ENCODE measurements at regions not wholly inside any gene's neighbourhood (a gene's known extent, or its start where the extent isn't known, plus 50 kb on each side); places are given as distances from the start of the nearest gene placed in this dataset.

GRCh38 chr10:2963889-2964631, 103.3 kb upstream of the PFKP start:
- no peak for DNase-seq
- H3K4me1 ChIP-seq (ENCODE audit: insufficient read depth, low read length), result no peaks in the 10 kb centered on the region
- H3K4me3 ChIP-seq (ENCODE audit: low read length in 2 of 2), result no peak overlapping the region
- Mint-ChIP-seq H3K27ac (no peak overlapping the region), H3K36me3 (no peaks in the 10 kb centered on the region), H3K4me1 (no peaks in the 10 kb centered on the region), H3K9me3 (peaks cover 0 to 8% (median 2%) of the 10 kb centered on the region in 8 donors), H3K27me3 (peaks cover 15 to 16% of the 10 kb centered on the region in 2 donors), H3K4me3 (no peak overlapping the region)
- POLR2A ChIA-PET (ENCODE audit: partially characterized antibody), result no interaction called here
- H3K36me3 ChIP-seq (ENCODE audit: insufficient read depth, low read length), result no peaks in the 10 kb centered on the region
- no peak overlapping the region for H3K27ac ChIP-seq (ENCODE audit: low read depth, low read length)
- H3K27me3 ChIP-seq (ENCODE audit: insufficient read depth, low read length), result no peaks in the 10 kb centered on the region
- CTCF ChIA-PET (ENCODE audit: partially characterized antibody), result no interaction called here
- intact Hi-C loops (cut with micrococcal nuclease), result no loop called here
- no peaks in the 10 kb centered on the region for H3K9me3 ChIP-seq (ENCODE audit: control insufficient read depth in 1 of 2, low read length in 2 of 2)

- CTCF ChIA-PET (ENCODE audit: partially characterized antibody), result no interaction called here
- H3K27me3 Mint-ChIP-seq, result peaks cover 13 to 14% of the 10 kb centered on the region in 2 donors
- intact Hi-C loops (cut with micrococcal nuclease), result no loop called here
Observed at GRCh38 chr10:2962194-2962593, 105.2 kb upstream of the PFKP start.

GRCh38 chr10:2958659-2959058, 108.7 kb upstream of the PFKP start:
- no peak overlapping the region for H3K27ac ChIP-seq (ENCODE audit: low read depth, low read length)
- H3K9me3 Mint-ChIP-seq, result peaks cover 0 to 5% (median 2%) of the 10 kb centered on the region in 8 donors
- no peak overlapping the region for H3K4me3 Mint-ChIP-seq
- no peaks in the 10 kb centered on the region for H3K4me1 ChIP-seq (ENCODE audit: insufficient read depth, low read length)
- no peaks in the 10 kb centered on the region for H3K27me3 ChIP-seq (ENCODE audit: insufficient read depth, low read length)
- no peak overlapping the region for H3K4me3 ChIP-seq (ENCODE audit: low read length in 2 of 2)
- H3K36me3 Mint-ChIP-seq, result no peaks in the 10 kb centered on the region
- no peak for DNase-seq
- H3K4me1 Mint-ChIP-seq, result no peaks in the 10 kb centered on the region
- H3K36me3 ChIP-seq (ENCODE audit: insufficient read depth, low read length), result no peaks in the 10 kb centered on the region
- peaks cover 5 to 12% of the 10 kb centered on the region in 2 donors for H3K27me3 Mint-ChIP-seq
- H3K9me3 ChIP-seq (ENCODE audit: control insufficient read depth in 1 of 2, low read length in 2 of 2), result no peaks in the 10 kb centered on the region
- intact Hi-C loops (cut with micrococcal nuclease), result no loop called here
- ChIA-PET POLR2A (ENCODE audit: partially characterized antibody) (no interaction called here), CTCF (ENCODE audit: partially characterized antibody) (no interaction called here)
- no peak overlapping the region for H3K27ac Mint-ChIP-seq

More at GRCh38 chr10:2962194-2962593, 105.2 kb upstream of the PFKP start:
- Histone ChIP-seq H3K4me3 (ENCODE audit: low read length in 2 of 2) (no peak overlapping the region), H3K4me1 (ENCODE audit: insufficient read depth, low read length) (no peaks in the 10 kb centered on the region), H3K9me3 (ENCODE audit: control insufficient read depth in 1 of 2, low read length in 2 of 2) (no peaks in the 10 kb centered on the region), H3K27me3 (ENCODE audit: insufficient read depth, low read length) (no peaks in the 10 kb centered on the region), H3K27ac (ENCODE audit: low read depth, low read length) (no peak overlapping the region), H3K36me3 (ENCODE audit: insufficient read depth, low read length) (no peaks in the 10 kb centered on the region)
- Mint-ChIP-seq H3K27ac (no peak overlapping the region), H3K4me3 (no peak overlapping the region), H3K36me3 (no peaks in the 10 kb centered on the region), H3K9me3 (peaks cover 0 to 8% (median 2%) of the 10 kb centered on the region in 8 donors), H3K4me1 (no peaks in the 10 kb centered on the region)
- DNase-seq, result no peak
- POLR2A ChIA-PET (ENCODE audit: partially characterized antibody), result no interaction called here

GRCh38 chr10:2957785-2958184, 109.6 kb upstream of the PFKP start:
- Histone ChIP-seq H3K4me3 (ENCODE audit: low read length in 2 of 2) (no peak overlapping the region), H3K9me3 (ENCODE audit: control insufficient read depth in 1 of 2, low read length in 2 of 2) (no peaks in the 10 kb centered on the region), H3K36me3 (ENCODE audit: insufficient read depth, low read length) (no peaks in the 10 kb centered on the region), H3K27ac (ENCODE audit: low read depth, low read length) (no peak overlapping the region), H3K27me3 (ENCODE audit: insufficient read depth, low read length) (no peaks in the 10 kb centered on the region), H3K4me1 (ENCODE audit: insufficient read depth, low read length) (no peaks in the 10 kb centered on the region)
- Mint-ChIP-seq H3K27ac (no peak overlapping the region), H3K27me3 (peaks cover 5 to 18% of the 10 kb centered on the region in 2 donors), H3K9me3 (peaks cover 0 to 5% (median 1%) of the 10 kb centered on the region in 8 donors), H3K4me3 (no peak overlapping the region), H3K4me1 (no peaks in the 10 kb centered on the region), H3K36me3 (no peaks in the 10 kb centered on the region)
- intact Hi-C loops (cut with micrococcal nuclease), result no loop called here
- CTCF ChIA-PET (ENCODE audit: partially characterized antibody), result no interaction called here
- POLR2A ChIA-PET (ENCODE audit: partially characterized antibody), result no interaction called here
- no peak for DNase-seq

GRCh38 chr10:2955064-2955463, 112.3 kb upstream of the PFKP start:
- Histone ChIP-seq H3K4me3 (ENCODE audit: low read length in 2 of 2) (no peak overlapping the region), H3K27ac (ENCODE audit: low read depth, low read length) (no peak overlapping the region), H3K4me1 (ENCODE audit: insufficient read depth, low read length) (peaks cover 12% of the 10 kb centered on the region), H3K27me3 (ENCODE audit: insufficient read depth, low read length) (no peaks in the 10 kb centered on the region), H3K9me3 (ENCODE audit: control insufficient read depth in 1 of 2, low read length in 2 of 2) (no peaks in the 10 kb centered on the region), H3K36me3 (ENCODE audit: insufficient read depth, low read length) (no peaks in the 10 kb centered on the region)
- POLR2A ChIA-PET (ENCODE audit: partially characterized antibody), result no interaction called here
- H3K4me3 Mint-ChIP-seq, result no peak overlapping the region
- DNase-seq, result no peak
- CTCF ChIA-PET (ENCODE audit: partially characterized antibody), result no interaction called here
- peaks cover 5 to 12% (median 8%) of the 10 kb centered on the region in 4 donors for H3K4me1 Mint-ChIP-seq
- intact Hi-C loops (cut with micrococcal nuclease), result no loop called here
- no peak overlapping the region for H3K27ac Mint-ChIP-seq
- no peaks in the 10 kb centered on the region for H3K36me3 Mint-ChIP-seq
- H3K9me3 Mint-ChIP-seq, result peaks cover 0 to 5% (median 1%) of the 10 kb centered on the region in 8 donors
- peaks cover 9 to 17% of the 10 kb centered on the region in 2 donors for H3K27me3 Mint-ChIP-seq

GRCh38 chr10:2953495-2953894, 113.9 kb upstream of the PFKP start:
- Histone ChIP-seq H3K4me3 (ENCODE audit: low read length in 2 of 2) (no peak overlapping the region), H3K27me3 (ENCODE audit: insufficient read depth, low read length) (no peaks in the 10 kb centered on the region), H3K27ac (ENCODE audit: low read depth, low read length) (no peak overlapping the region), H3K9me3 (ENCODE audit: control insufficient read depth in 1 of 2, low read length in 2 of 2) (no peaks in the 10 kb centered on the region), H3K36me3 (ENCODE audit: insufficient read depth, low read length) (no peaks in the 10 kb centered on the region), H3K4me1 (ENCODE audit: insufficient read depth, low read length) (peaks cover 18% of the 10 kb centered on the region)
- intact Hi-C loops (cut with micrococcal nuclease), result no loop called here
- Mint-ChIP-seq H3K9me3 (peaks cover 0 to 3% (median 0%) of the 10 kb centered on the region in 8 donors), H3K27ac (no peak overlapping the region), H3K27me3 (peaks cover 7 to 24% of the 10 kb centered on the region in 2 donors), H3K4me3 (no peak overlapping the region), H3K4me1 (peaks cover 10 to 24% (median 15%) of the 10 kb centered on the region in 4 donors), H3K36me3 (no peaks in the 10 kb centered on the region)
- DNase-seq, result no peak
- CTCF ChIA-PET (ENCODE audit: partially characterized antibody), result no interaction called here
- POLR2A ChIA-PET (ENCODE audit: partially characterized antibody), result no interaction called here

GRCh38 chr10:2951235-2951835, 116.0 kb upstream of the PFKP start:
- H3K36me3 Mint-ChIP-seq, result no peaks in the 10 kb centered on the region
- DNase-seq, result no peak
- intact Hi-C loops (cut with micrococcal nuclease), result no loop called here
- no peaks in the 10 kb centered on the region for H3K9me3 ChIP-seq (ENCODE audit: control insufficient read depth in 1 of 2, low read length in 2 of 2)
- peak overlapping the region in 4 of 8 donors; percentile 9 to 60 (median 24) for H3K4me3 Mint-ChIP-seq
- H3K27ac ChIP-seq (ENCODE audit: low read depth, low read length), result no peak overlapping the region
- peaks cover 0 to 3% (median 0%) of the 10 kb centered on the region in 8 donors for H3K9me3 Mint-ChIP-seq
- peaks cover 12 to 27% of the 10 kb centered on the region in 2 donors for H3K27me3 Mint-ChIP-seq
- ChIA-PET POLR2A (ENCODE audit: partially characterized antibody) (no interaction called here), CTCF (ENCODE audit: partially characterized antibody) (interaction anchor here (1.2 kb wide), 1 partner anchor 23 kb away, joined by 4 read pairs; no protein-coding TSS in a partner anchor)
- H3K4me1 ChIP-seq (ENCODE audit: insufficient read depth, low read length), result peaks cover 18% of the 10 kb centered on the region
- no peaks in the 10 kb centered on the region for H3K27me3 ChIP-seq (ENCODE audit: insufficient read depth, low read length)
- H3K4me1 Mint-ChIP-seq, result peaks cover 10 to 24% (median 16%) of the 10 kb centered on the region in 4 donors
- H3K36me3 ChIP-seq (ENCODE audit: insufficient read depth, low read length), result no peaks in the 10 kb centered on the region
- no peak overlapping the region for H3K4me3 ChIP-seq (ENCODE audit: low read length in 2 of 2)
- H3K27ac Mint-ChIP-seq, result no peak overlapping the region
